ENCODE measurements at regions not wholly inside any gene's neighbourhood (a gene's known extent, or its start where the extent isn't known, plus 50 kb on each side); places are given as distances from the start of the nearest gene placed in this dataset.

- no peak for DNase-seq (ENCODE audit: low read depth in 4 of 4, low spot score in 1 of 4)
These were observed 192.1 kb upstream of the KLF14 start for GRCh38 chr7:130926001-130926691.

- DNase-seq (ENCODE audit: low read depth in 4 of 4, low spot score in 1 of 4) = no peak
These were observed 193.1 kb upstream of the KLF14 start for GRCh38 chr7:130927062-130927461.

GRCh38 chr7:130927564-130927963, 193.6 kb upstream of the KLF14 start:
- no peak for DNase-seq (ENCODE audit: low read depth in 4 of 4, low spot score in 1 of 4)

GRCh38 chr7:130929896-130930659, 196.1 kb upstream of the KLF14 start:
- DNase-seq (ENCODE audit: low read depth in 4 of 4, low spot score in 1 of 4) = no peak

- no peak for DNase-seq (ENCODE audit: low read depth in 4 of 4, low spot score in 1 of 4)
These were observed 196.7 kb upstream of the KLF14 start for GRCh38 chr7:130930681-130931080.

GRCh38 chr7:130931423-130931822, 197.4 kb upstream of the KLF14 start:
- DNase-seq (ENCODE audit: low read depth in 4 of 4, low spot score in 1 of 4) = no peak

- DNase-seq (ENCODE audit: low read depth in 4 of 4, low spot score in 1 of 4) = no peak
These were observed 198.1 kb upstream of the KLF14 start for GRCh38 chr7:130932088-130932487.

- DNase-seq (ENCODE audit: low read depth in 4 of 4, low spot score in 1 of 4) = no peak
These were observed 198.8 kb upstream of the KLF14 start for GRCh38 chr7:130932667-130933432.

GRCh38 chr7:130933919-130934318, 199.9 kb upstream of the KLF14 start:
- no peak for DNase-seq (ENCODE audit: low read depth in 4 of 4, low spot score in 1 of 4)

- no peak for DNase-seq (ENCODE audit: low read depth in 4 of 4, low spot score in 1 of 4)
These were observed 201.7 kb upstream of the KLF14 start for GRCh38 chr7:130935564-130936157.

- DNase-seq (ENCODE audit: low read depth in 4 of 4, low spot score in 1 of 4) = no peak
These were observed 202.4 kb upstream of the KLF14 start for GRCh38 chr7:130936202-130936931.

GRCh38 chr7:130937016-130937415, 203.0 kb upstream of the KLF14 start:
- no peak for DNase-seq (ENCODE audit: low read depth in 4 of 4, low spot score in 1 of 4)

GRCh38 chr7:130937830-130938229, 203.8 kb upstream of the KLF14 start:
- DNase-seq (ENCODE audit: low read depth in 4 of 4, low spot score in 1 of 4) = no peak

- DNase-seq (ENCODE audit: low read depth in 4 of 4, low spot score in 1 of 4) = no peak
These were observed 204.7 kb upstream of the KLF14 start for GRCh38 chr7:130938661-130939060.

GRCh38 chr7:130939321-130940095, 205.5 kb upstream of the KLF14 start:
- no peak for DNase-seq (ENCODE audit: low read depth in 4 of 4, low spot score in 1 of 4)

- DNase-seq (ENCODE audit: low read depth in 4 of 4, low spot score in 1 of 4) = no peak
These were observed 206.3 kb upstream of the KLF14 start for GRCh38 chr7:130940326-130940725.

- DNase-seq (ENCODE audit: low read depth in 4 of 4, low spot score in 1 of 4) = no peak
These were observed 206.9 kb upstream of the KLF14 start for GRCh38 chr7:130940907-130941306.

- DNase-seq (ENCODE audit: low read depth in 4 of 4, low spot score in 1 of 4) = no peak
These were observed 207.6 kb upstream of the KLF14 start for GRCh38 chr7:130941322-130942210.
